Epithelial cell of proximal tubule (primary cell): ENCODE measurements at regions not wholly inside any gene's neighbourhood (a gene's known extent, or its start where the extent isn't known, plus 50 kb on each side); places are given as distances from the start of the nearest gene placed in this dataset.

Experiments
- DNase-seq: peaks from one replicate; pipeline ENCODE4 v3.0.0-alpha.2; 2011; ENCODE audit warnings: low read depth
- H3K4me3 ChIP-seq: 2 replicates; pipeline ENCODE4 v1.5.1; 2011; ENCODE audit warnings: low read depth, mild to moderate bottlenecking, low read length
- CTCF ChIP-seq: conservative IDR thresholded peaks from 2 replicates; pipeline ENCODE4 v1.5.1; 2012; ENCODE audit warnings: low read depth, mild to moderate bottlenecking, low read length

GRCh38 chr10:109534193-109534592 lies 389.1 kb downstream of the XPNPEP1 start:
- no peak for DNase-seq
- H3K4me3 ChIP-seq: no peak overlapping the region
- no peak for TF ChIP-seq CTCF

GRCh38 chr10:109529258-109529657 lies 394.1 kb downstream of the XPNPEP1 start:
- no peak for TF ChIP-seq CTCF
- no peak overlapping the region for H3K4me3 ChIP-seq
- DNase-seq: no peak

GRCh38 chr10:109517748-109518147 lies 405.6 kb downstream of the XPNPEP1 start:
- DNase-seq: no peak
- TF ChIP-seq CTCF: no peak
- no peak overlapping the region for H3K4me3 ChIP-seq

- TF ChIP-seq CTCF: no peak
- DNase-seq: no peak
- no peak overlapping the region for H3K4me3 ChIP-seq
These were observed 418.9 kb downstream of the XPNPEP1 start for GRCh38 chr10:109504401-109504800.

- H3K4me3 ChIP-seq: no peak overlapping the region
- no peak for TF ChIP-seq CTCF
- no peak for DNase-seq
These were observed 435.6 kb downstream of the XPNPEP1 start for GRCh38 chr10:109487691-109488090.

- no peak for DNase-seq
- no peak for TF ChIP-seq CTCF
- H3K4me3 ChIP-seq: no peak overlapping the region
These were observed 442.5 kb downstream of the XPNPEP1 start for GRCh38 chr10:109480836-109481235.

GRCh38 chr10:109475711-109476421 lies 447.4 kb downstream of the XPNPEP1 start:
- DNase-seq: no peak
- H3K4me3 ChIP-seq: no peak overlapping the region
- TF ChIP-seq CTCF: no peak
